Mesodermal cell (in vitro differentiated cells): ENCODE measurements at regions not wholly inside any gene's neighbourhood (a gene's known extent, or its start where the extent isn't known, plus 50 kb on each side); places are given as distances from the start of the nearest gene placed in this dataset.

Source experiments
- H3K27ac ChIP-seq: 2 replicates; pipeline ENCODE4 v1.7.0; 2013; ENCODE audit warnings: mild to moderate bottlenecking, low read depth, low read length, moderate library complexity; ENCODE audit not compliant: severe bottlenecking
- H3K36me3 ChIP-seq: 2 replicates; pipeline ENCODE4 v1.7.1; 2013; ENCODE audit warnings: mild to moderate bottlenecking, low read length, moderate library complexity; ENCODE audit not compliant: control insufficient read depth, insufficient read depth
- H3K4me1 ChIP-seq: one replicate; pipeline ENCODE4 v1.7.1; 2013; ENCODE audit warnings: mild to moderate bottlenecking, low read length; ENCODE audit not compliant: insufficient read depth, control insufficient read depth, poor library complexity, severe bottlenecking
- H3K4me3 ChIP-seq: 2 replicates; pipeline ENCODE4 v1.7.0; 2013; ENCODE audit warnings: low read length, control low read depth, mild to moderate bottlenecking; ENCODE audit not compliant: insufficient read depth, poor library complexity, severe bottlenecking; ENCODE audit errors: extremely low read depth
- H3K9me3 ChIP-seq: 2 replicates; pipeline ENCODE4 v1.7.1; 2013; ENCODE audit warnings: mild to moderate bottlenecking, low read length, moderate library complexity; ENCODE audit not compliant: control insufficient read depth
- WGBS, 2 experiments: methylation state at CpG; one replicate each; pipeline ENCODE4 v1.1.5; 2013; ENCODE audit warnings: missing lambda C conversion rate in 2 of 2; ENCODE audit not compliant: insufficient coverage in 2 of 2; 5-methylcytosine and 5-hydroxymethylcytosine counted together

GRCh38 chr11:128289048-128289447, 298.3 kb downstream of the ETS1 start:
- Histone ChIP-seq H3K4me3 (no peak overlapping the region), H3K36me3 (no peaks in the 10 kb centered on the region), H3K4me1 (peaks cover 7% of the 10 kb centered on the region), H3K27ac (no peak overlapping the region), H3K9me3 (no peaks in the 10 kb centered on the region)
- 88 to 93% methylated on average over 5 of the region's 7 CpGs for WGBS, 2 experiments

DNA sequence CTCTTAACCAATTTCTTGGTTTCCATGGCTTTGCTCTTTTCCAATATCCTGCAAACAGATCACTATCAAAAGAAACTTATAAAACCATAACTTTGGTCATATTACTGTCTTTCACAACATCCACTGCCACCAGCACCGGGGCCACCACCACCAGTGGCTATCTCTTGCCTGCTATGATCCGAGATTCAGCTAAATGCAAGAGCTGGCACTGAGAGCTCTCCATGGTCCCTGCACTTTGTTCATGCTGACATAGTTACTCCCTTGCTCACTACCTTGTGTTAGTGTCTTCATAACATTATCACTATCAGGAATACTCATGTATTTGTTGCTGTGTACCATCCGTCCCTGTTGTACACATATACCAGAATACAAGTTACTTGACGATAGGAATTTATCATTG, 299.0 kb downstream of the ETS1 start:
- WGBS, 2 experiments: 93 to 94% methylated on average over 2 to 3 of the region's 4 CpGs

DNA sequence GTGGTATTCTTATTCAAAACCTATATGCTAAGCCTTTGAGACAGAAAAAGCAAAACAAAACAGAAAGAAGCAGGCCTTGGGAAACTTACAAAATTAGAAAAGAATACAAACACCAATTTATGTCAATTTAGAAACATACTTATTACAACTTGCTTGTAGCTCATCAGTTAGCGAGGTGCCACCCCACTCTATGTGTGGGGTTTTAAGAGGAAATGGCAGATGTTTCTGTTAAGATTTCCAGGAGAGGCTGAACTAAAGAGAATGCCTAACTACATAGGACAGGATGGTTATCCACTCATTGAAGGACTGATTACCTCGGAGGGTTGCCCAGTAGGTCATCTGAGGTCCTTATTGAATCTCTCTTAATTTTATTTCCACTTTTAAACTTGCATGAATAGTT, 302.0 kb downstream of the ETS1 start:
- Histone ChIP-seq H3K4me1 (peaks cover 3% of the 10 kb centered on the region), H3K4me3 (no peak overlapping the region), H3K27ac (no peak overlapping the region), H3K9me3 (no peaks in the 10 kb centered on the region), H3K36me3 (no peaks in the 10 kb centered on the region)
- WGBS, 2 experiments: no CpG with 5 or more reads among the region's 2 CpGs

More for the DNA sequence above, 299.0 kb downstream of the ETS1 start:
- Histone ChIP-seq H3K36me3 (no peaks in the 10 kb centered on the region), H3K4me3 (no peak overlapping the region), H3K9me3 (no peaks in the 10 kb centered on the region), H3K27ac (no peak overlapping the region), H3K4me1 (peaks cover 7% of the 10 kb centered on the region)

DNA sequence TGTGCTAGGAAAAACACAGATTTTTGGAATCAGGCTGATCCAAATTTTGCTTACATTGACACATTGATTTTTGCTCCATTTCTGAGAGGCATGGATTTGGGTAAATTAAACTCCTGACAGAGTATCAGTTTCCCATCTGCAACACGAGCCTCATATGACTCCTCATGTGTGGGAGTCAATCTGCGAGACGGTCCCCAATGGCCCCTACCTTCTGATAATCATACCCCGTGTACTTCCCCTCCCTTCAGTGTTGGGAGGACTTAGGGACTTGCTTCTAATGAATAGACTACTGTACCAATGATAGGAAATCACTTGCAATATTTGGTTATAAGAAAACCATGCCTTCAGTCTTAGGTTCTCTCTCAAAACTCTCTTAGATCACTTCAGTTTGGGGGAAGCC, 302.7 kb downstream of the ETS1 start:
- H3K9me3 ChIP-seq: no peaks in the 10 kb centered on the region
- WGBS, 2 experiments: no CpG with 5 or more reads among the region's 4 CpGs
- no peak overlapping the region for H3K27ac ChIP-seq
- H3K4me1 ChIP-seq: peaks cover 3% of the 10 kb centered on the region
- H3K4me3 ChIP-seq: no peak overlapping the region
- no peaks in the 10 kb centered on the region for H3K36me3 ChIP-seq

DNA sequence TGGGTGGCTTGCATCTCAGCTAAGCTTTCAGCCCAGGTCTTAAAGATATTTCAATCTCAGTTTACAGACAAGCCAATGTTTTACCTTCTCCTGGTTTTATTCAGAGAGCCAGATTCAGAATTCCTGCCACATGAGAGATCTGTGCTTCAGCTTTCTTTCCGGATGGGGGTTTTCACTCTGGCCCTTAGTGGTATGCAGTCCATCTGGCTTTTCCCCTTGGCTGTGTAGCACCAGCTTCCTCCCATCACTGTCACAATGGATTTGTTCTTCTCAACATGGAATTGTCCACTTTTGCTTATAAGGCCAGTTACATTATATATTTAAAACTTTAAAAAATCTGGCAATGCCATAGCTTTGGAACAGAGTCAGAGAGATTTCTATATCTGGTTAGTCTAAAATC, 303.9 kb downstream of the ETS1 start:
- Histone ChIP-seq H3K4me3 (no peak overlapping the region), H3K36me3 (no peaks in the 10 kb centered on the region), H3K27ac (no peak overlapping the region), H3K4me1 (no peaks in the 10 kb centered on the region), H3K9me3 (no peaks in the 10 kb centered on the region)
- 69 to 100% methylated on average over 1 of the region's 1 CpG for WGBS, 2 experiments

DNA sequence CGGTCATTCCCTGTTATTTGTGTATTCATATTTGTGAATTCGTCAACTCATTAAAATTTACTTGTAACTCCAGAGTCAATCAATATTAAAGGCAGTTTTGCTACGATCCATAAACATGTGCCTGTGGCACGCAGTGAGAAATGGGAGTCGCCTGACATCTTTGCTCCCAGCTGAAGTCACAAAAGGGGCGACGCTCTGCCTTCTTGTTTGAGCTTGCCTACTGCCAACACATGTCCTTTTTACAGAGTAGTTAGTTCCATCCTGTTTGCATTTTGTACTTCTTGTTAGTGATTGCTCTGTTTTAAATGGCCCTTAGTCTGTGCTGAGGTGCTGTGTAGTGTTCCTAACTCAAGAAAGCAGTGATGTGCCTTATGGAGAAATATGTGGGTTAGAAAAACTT, 305.3 kb downstream of the ETS1 start:
- Histone ChIP-seq H3K4me1 (no peaks in the 10 kb centered on the region), H3K4me3 (no peak overlapping the region), H3K9me3 (no peaks in the 10 kb centered on the region), H3K36me3 (no peaks in the 10 kb centered on the region), H3K27ac (no peak overlapping the region)
- 94 to 96% methylated on average over 3 to 5 of the region's 7 CpGs for WGBS, 2 experiments

DNA sequence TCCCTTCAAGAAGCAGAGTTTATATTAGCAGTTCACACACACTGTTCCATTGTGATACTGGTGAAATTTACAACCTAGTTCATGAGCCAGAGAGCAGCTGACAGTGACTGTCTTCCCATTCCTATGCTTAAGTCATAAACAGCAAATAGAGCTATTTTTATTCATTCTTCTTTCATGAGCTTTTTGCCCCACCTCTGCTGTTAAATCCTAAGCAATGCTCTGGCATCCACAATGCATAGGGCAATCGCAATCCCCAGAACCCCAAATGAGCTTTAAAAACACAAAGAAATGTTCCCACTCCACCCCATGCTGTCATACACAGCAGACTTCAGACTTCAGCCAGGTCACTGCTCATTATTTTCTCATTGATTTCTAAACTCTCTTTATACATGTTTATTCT, 307.5 kb downstream of the ETS1 start:
- no peaks in the 10 kb centered on the region for H3K36me3 ChIP-seq
- no peak overlapping the region for H3K27ac ChIP-seq
- H3K4me3 ChIP-seq: no peak overlapping the region
- no peaks in the 10 kb centered on the region for H3K4me1 ChIP-seq
- 70 to 100% methylated on average over 1 of the region's 1 CpG for WGBS, 2 experiments
- no peaks in the 10 kb centered on the region for H3K9me3 ChIP-seq

GRCh38 chr11:128273736-128274135, 313.6 kb downstream of the ETS1 start:
- WGBS, 2 experiments: 94 to 96% methylated on average over 2 of the region's 2 CpGs
- Histone ChIP-seq H3K9me3 (no peaks in the 10 kb centered on the region), H3K4me1 (no peaks in the 10 kb centered on the region), H3K27ac (no peak overlapping the region), H3K36me3 (no peaks in the 10 kb centered on the region), H3K4me3 (no peak overlapping the region)

DNA sequence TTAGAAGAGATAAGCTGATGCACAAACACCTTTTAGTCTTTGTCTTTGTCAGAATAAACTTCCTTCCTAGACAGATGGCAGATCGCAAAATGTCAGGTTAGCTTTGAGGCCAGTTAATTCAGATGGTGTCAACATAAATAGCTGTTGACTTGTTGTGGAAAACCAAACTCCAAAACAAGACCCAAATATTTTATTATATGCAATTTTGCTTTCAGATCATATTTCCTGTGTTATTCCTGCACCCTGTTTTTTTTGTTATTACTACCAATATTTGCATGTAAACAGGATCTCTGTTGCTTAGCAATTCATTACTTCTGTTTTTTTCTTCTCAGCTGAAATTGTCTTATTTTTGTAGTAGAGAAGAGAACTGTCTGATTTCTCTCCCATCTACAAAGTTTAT, 316.0 kb downstream of the ETS1 start:
- Histone ChIP-seq H3K9me3 (no peaks in the 10 kb centered on the region), H3K4me1 (no peaks in the 10 kb centered on the region), H3K4me3 (no peak overlapping the region), H3K36me3 (no peaks in the 10 kb centered on the region), H3K27ac (no peak overlapping the region)
- WGBS, 2 experiments: no CpG with 5 or more reads among the region's 1 CpG

DNA sequence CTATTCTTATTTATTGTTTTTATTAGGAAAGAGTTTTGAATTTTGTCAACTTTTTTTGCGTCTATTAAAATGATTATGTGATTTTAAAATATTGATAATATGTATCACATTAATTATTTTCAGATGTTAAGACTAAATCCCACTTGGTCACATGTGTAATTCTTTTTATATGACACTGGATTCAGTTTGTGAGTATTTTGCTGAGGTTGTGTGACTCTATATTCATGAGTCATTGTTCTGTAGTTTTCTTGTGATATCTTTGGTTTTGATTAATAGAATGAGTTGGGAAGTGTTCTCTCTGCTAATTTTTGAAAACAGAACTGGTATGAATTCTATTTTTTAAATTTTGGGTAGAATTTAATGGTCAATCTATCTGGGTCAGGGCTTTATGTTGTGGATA, 317.9 kb downstream of the ETS1 start:
- no CpG with 5 or more reads among the region's 1 CpG for WGBS, 2 experiments
- Histone ChIP-seq H3K36me3 (no peaks in the 10 kb centered on the region), H3K4me3 (no peak overlapping the region), H3K27ac (no peak overlapping the region), H3K4me1 (no peaks in the 10 kb centered on the region), H3K9me3 (no peaks in the 10 kb centered on the region)

DNA sequence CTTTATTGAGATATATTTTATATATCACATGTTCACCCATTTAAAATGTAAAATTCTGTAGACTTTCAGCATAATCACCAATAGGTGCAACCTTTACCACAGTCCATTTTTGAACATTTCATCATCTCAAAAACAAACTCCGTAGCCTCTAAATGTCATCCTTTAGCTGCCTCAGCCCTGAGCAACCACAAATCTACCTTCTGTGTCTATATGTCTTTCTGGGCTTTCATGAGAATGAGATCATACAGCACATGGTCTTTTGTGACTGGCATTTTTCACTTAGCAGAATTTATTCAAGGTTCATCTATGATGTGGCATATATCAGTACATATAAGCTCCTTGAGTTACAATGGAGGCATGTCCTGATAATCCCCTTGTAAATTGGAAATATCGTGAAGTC, 320.5 kb downstream of the ETS1 start:
- H3K4me3 ChIP-seq: no peak overlapping the region
- no peaks in the 10 kb centered on the region for H3K4me1 ChIP-seq
- H3K27ac ChIP-seq: no peak overlapping the region
- H3K36me3 ChIP-seq: no peaks in the 10 kb centered on the region
- H3K9me3 ChIP-seq: no peaks in the 10 kb centered on the region
- WGBS, 2 experiments: 100% methylated on average over 1 of the region's 2 CpGs; no CpG with 5 or more reads in 1 of the 2 experiments
